ENCODE measurements at regions not wholly inside any gene's neighbourhood (a gene's known extent, or its start where the extent isn't known, plus 50 kb on each side); places are given as distances from the start of the nearest gene placed in this dataset.
A peak's percentile ranks its signal among the peaks of the same experiment; 100 is the strongest.
"Not testable (repeated sequence)": the region's sequence is repeated elsewhere in the genome, so short reads cannot be mapped to it uniquely, and the experiment has no call there.

DNA sequence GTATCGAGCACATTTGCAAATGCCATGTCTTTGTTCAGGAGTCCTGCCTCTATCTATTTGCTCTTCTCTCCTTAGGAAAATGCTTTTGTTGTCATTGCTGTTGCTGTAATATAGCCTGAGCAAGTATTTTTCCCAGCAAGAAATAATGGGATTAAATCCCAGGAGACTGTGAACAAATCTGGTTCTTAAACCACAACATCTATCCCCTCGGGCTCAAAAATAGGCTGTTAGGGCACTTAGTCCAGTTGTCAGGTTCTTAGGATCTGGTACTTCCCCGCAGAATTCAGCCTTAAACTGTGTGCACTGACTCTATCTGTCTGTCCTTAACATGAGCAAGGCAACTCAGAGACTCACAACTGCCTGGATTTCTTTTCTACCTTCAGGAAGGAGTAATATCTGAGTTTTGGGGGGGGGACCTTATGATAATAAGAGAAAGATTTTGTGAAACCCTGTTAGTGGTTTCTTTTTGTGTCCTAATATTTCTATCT lies 437.5 kb downstream of the HTR1B start:
- ATAC-seq, result no peak
- intact Hi-C loops (cut with micrococcal nuclease), result no loop called here

DNA sequence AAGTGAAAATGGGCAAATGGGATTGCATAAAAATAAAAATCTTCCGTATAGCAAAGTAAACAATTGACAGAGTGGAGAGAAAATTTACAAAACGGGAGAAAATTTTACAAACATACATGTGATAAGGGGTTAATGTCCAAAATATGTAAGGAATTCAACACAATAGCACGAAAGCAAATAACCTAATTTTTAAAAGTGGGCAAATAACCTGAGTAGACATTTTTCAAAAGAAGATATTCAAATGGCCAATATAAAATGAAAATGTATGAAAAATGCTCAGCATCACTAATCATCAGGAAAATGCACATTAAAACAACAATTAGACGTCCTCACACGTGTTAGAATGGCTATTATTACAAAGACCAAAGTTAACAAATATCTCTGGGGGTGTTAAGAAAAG lies 441.5 kb downstream of the HTR1B start:
- ATAC-seq, result no peak
- intact Hi-C loops (cut with micrococcal nuclease), result no loop called here

More for the DNA sequence above, 437.5 kb downstream of the HTR1B start:
- DNase-seq, result no peak

GRCh38 chr6:77021232-77021631 lies 442.1 kb downstream of the HTR1B start:
- ATAC-seq, result no peak
- DNase-seq, result no peak
- intact Hi-C loops (cut with micrococcal nuclease), result no loop called here

More for the DNA sequence above, 441.5 kb downstream of the HTR1B start:
- DNase-seq, result no peak

- intact Hi-C loops (cut with micrococcal nuclease), result no loop called here
- ATAC-seq (no peak), DNase-seq (no peak)
Observed at GRCh38 chr6:77019081-77019480, 444.2 kb downstream of the HTR1B start.

GRCh38 chr6:77017537-77017936 lies 445.8 kb downstream of the HTR1B start:
- ATAC-seq, result no peak

GRCh38 chr6:77015350-77015749 lies 447.9 kb downstream of the HTR1B start:
- peak; percentile 32 for ATAC-seq
- DNase-seq, result no peak
- intact Hi-C loops (cut with micrococcal nuclease), result no loop called here

More at GRCh38 chr6:77017537-77017936, 445.8 kb downstream of the HTR1B start:
- DNase-seq, result no peak
- intact Hi-C loops (cut with micrococcal nuclease), result no loop called here

- DNase-seq, result no peak
- no peak for ATAC-seq
- intact Hi-C loops (cut with micrococcal nuclease), result no loop called here
Observed at GRCh38 chr6:77011929-77012545, 451.3 kb downstream of the HTR1B start.

- ATAC-seq (no peak), DNase-seq (no peak)
- intact Hi-C loops (cut with micrococcal nuclease), result no loop called here
Observed at GRCh38 chr6:77010931-77011542, 452.3 kb downstream of the HTR1B start.

GRCh38 chr6:76992553-76992952 lies 470.7 kb downstream of the HTR1B start:
- ATAC-seq (no peak), DNase-seq (no peak)
- intact Hi-C loops (cut with micrococcal nuclease), result no loop called here

- ATAC-seq (no peak), DNase-seq (no peak)
- intact Hi-C loops (cut with micrococcal nuclease), result no loop called here
Observed at GRCh38 chr6:76984572-76984971, 478.7 kb downstream of the HTR1B start.

GRCh38 chr6:76982476-76983199 lies 480.7 kb downstream of the HTR1B start:
- DNase-seq (no peak), ATAC-seq (no peak)
- intact Hi-C loops (cut with micrococcal nuclease), result no loop called here

DNA sequence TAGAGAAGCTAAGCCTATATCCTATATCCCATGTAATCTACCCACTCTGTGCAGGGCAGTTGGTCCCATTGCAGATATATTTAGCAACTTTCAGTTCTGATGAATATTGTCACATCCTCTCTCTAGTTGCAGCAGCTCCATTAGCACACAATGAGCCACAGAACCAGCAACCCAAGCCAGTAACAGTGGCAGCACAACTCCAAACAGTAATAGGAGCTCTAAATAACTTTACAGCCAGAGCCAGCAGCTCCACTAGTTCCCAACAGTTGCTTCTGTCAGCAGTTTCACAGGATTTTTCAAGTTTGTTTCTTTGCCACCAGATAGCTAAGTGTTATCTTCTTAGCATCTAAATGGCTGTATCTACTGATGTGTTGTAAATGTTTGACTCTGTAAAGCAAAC lies 490.8 kb downstream of the HTR1B start:
- no peak for ATAC-seq
- DNase-seq, result no peak
- intact Hi-C loops (cut with micrococcal nuclease), result no loop called here

DNA sequence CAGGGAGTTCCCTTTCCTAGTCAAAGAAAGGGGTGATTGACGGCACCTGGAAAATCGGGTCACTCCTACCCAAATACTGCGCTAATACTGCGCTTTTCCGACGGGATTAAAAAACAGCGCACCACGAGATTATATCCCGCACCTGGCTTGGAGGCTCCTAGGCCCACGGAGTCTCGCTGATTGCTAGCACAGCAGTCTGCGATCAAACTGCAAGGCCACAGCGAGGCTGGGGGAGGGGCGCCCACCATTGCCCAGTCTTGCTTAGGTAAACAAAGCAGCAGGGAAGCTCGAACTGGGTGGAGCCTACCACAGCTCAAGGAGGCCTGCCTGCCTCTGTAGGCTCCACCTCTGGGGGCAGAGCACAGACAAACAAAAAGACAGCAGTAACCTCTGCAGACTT lies 504.1 kb downstream of the HTR1B start:
- intact Hi-C loops (cut with micrococcal nuclease); ATAC-seq: not testable (repeated sequence)

GRCh38 chr6:76942203-76942966 lies 520.9 kb downstream of the HTR1B start:
- ATAC-seq, result no peak
- intact Hi-C loops (cut with micrococcal nuclease), result no loop called here
- DNase-seq, result no peak

More for the DNA sequence above, 504.1 kb downstream of the HTR1B start:
- not testable (repeated sequence) for DNase-seq

DNA sequence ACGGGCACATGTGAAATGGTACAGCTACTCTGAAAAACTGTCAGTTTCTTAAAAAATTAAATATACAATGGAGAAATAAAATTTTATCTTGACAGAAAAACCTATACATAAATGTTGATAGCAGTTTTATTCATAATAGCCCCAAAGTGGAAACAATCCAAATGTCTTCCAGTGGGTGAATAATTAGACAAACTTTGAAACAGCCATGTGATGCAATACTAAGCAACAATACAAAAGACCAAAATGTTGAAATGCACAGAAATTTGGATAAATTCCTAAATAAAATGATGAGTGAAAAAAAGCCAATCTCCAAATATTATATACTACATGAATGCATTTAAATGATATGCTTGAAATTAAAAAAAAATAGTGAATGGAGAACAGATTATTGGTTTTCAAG lies 523.1 kb downstream of the HTR1B start:
- DNase-seq (no peak), ATAC-seq (no peak)
- intact Hi-C loops (cut with micrococcal nuclease), result no loop called here

DNA sequence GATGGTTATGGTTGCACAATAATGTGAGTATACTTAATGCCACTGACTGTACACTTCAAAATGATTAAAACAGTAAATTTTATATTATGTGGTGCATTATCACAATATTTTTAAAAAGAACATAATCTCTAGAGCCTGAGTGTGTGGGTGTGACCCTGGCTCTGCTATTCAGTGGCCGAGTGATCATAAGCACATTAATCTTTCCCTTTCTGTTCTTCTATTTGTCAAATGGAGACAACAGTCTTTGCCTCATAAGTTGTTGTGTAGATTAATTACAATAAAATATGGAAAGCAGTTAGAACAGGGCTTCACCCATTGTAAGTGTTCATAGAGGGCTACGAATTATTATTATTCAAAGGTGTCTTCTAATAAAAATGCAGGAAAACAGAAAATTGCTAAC lies 548.6 kb downstream of the HTR1B start:
- intact Hi-C loops (cut with micrococcal nuclease), result no loop called here
- no peak for ATAC-seq
- no peak for DNase-seq

DNA sequence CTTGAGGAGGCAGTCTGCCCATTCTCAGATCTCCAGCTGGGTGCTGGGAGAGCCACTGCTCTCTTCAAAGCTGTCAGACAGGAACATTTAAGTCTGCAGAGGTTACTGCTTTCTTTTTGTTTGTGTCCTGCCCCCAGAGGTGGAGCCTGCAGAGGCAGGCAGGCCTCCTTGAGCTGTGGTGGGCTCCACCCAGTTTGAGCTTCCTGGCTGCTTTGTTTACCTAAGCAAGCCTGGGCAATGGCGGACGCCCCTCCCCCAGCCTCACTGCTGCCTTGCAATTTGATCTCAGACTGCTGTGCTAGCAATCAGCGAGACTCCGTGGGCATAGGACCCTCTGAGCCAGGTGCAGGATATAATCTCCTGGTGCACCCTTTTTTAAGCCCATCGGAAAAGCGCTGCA lies 557.8 kb downstream of the HTR1B start:
- ATAC-seq; intact Hi-C loops (cut with micrococcal nuclease): not testable (repeated sequence)

DNA sequence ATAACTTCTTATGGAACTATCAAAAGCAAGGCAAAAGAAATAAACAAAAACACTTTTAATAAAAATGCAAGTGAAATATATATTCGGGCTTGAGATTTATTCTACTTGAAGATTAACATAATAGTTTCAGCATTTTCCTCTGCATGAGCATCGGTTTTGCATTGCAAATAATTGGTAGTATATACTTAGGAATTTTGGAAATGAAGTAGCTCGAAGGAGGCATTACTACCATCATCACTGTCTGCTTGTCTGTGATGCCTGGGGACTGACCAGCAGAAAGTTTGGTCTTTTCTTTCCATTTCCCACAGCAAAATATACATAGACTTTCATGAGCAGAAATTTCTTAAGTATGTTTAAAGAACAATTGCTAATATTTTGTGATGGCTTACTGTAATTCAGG lies 570.7 kb downstream of the HTR1B start:
- DNase-seq (no peak), ATAC-seq (no peak)
- intact Hi-C loops (cut with micrococcal nuclease), result no loop called here

More for the DNA sequence above, 557.8 kb downstream of the HTR1B start:
- not testable (repeated sequence) for DNase-seq

DNA sequence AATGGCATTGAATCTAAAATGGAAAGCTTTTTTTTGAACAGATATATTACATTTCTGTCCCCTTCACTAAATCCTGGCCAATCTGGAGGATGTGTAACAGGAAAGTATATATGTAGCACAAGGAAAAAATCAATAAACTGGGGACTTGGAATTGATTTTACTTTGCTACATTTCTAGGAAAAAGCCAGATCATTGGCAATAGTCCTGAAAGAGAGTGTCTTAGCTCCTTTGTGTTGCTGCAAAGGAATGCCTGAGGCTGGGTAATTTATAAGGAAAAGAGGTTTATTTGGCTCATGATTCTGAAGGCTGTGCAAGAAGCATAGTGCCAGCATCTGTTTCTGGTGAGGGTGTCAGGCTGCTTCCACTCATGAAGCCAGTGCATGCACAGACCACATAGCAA lies 574.9 kb downstream of the HTR1B start:
- ATAC-seq (no peak), DNase-seq (no peak)
- intact Hi-C loops (cut with micrococcal nuclease), result no loop called here

GRCh38 chr6:76886900-76887299 lies 576.4 kb downstream of the HTR1B start:
- intact Hi-C loops (cut with micrococcal nuclease), result no loop called here
- no peak for ATAC-seq

More at GRCh38 chr6:76886900-76887299, 576.4 kb downstream of the HTR1B start:
- DNase-seq, result no peak
